GM18873 (cell line): ENCODE measurements at regions not wholly inside any gene's neighbourhood (a gene's known extent, or its start where the extent isn't known, plus 50 kb on each side); places are given as distances from the start of the nearest gene placed in this dataset.

Experiments
- ATAC-seq: cut with Tn5 transposase; IDR thresholded peaks from one replicate; pipeline ENCODE4 v1.9.1; 2021; ENCODE audit warnings: mild to moderate bottlenecking, moderate library complexity, moderate number of reproducible peaks; ENCODE audit not compliant: unreplicated experiment, low FRiP score

DNA sequence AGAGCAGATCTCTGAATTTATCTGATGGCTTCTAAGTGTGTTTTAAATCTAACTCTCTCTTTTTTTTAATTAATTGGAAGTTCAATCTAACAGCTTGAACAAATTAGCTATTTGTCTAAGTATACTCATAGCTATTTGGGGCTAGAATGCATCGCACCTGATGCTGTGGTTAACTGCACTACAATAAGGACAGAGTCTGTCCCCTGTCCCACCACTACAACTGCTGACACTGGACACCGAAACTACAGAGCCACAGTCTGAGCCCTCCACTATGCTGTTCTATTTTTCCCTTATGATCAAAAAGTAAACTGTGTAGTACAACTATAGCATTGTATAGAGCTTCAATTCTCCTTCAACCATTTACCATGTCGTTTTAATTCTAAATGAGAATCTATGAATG lies 89.4 kb upstream of the AHR start:
- ATAC-seq: no peak

- ATAC-seq: no peak
Measured at GRCh38 chr7:17211307-17211836, 87.1 kb upstream of the AHR start.

DNA sequence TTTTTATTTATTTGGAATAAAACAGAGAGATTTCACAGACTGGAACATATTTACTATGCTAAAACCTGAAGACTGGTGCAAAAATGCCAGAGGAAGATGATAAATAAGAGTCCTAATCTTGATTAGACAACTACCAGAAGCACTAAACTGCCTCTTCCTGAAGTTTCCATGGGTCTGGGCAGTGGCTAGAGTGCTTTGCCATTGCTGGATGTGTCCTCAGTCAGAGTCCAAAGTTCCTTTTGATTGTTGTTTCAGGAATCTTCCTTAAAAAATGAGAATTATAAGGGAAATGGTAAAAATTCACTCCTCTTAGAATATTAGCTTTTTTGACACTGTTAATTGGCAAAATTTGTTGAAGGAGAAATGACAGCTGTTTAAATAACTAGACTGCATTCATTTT lies 86.3 kb upstream of the AHR start:
- ATAC-seq: no peak

DNA sequence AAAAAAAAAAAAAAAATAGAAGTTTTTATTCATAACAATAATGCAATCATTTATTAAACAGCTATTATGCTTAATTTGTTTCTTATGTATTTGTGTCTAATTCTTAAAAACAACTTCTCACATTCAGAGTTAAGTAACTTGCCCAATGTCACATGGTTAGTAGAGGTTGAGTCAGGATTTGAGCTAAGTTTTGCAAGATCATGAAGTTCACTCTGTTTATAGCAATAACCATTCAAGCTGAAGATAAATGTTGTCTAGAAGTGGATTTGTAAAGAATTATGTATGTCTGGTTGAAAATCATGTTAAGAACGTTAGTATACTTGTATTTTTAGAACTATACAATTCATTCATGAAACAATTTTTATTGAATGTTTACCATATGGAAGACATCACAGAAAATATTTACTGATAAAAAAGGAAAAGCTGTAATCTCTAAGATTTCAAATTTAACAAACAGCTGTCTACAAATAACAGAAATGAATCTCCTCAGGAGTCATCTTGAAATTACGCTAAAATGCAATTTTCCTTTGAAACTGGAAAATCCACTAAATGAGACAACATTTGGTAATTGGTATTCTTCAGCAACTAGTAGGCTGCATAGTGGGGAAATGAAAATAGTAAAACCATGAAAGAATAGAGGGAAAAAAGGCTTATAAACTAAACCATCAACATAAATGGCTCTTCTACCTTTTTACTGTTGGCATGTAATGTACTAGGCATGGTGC lies 70.5 kb upstream of the AHR start:
- ATAC-seq: no peak

DNA sequence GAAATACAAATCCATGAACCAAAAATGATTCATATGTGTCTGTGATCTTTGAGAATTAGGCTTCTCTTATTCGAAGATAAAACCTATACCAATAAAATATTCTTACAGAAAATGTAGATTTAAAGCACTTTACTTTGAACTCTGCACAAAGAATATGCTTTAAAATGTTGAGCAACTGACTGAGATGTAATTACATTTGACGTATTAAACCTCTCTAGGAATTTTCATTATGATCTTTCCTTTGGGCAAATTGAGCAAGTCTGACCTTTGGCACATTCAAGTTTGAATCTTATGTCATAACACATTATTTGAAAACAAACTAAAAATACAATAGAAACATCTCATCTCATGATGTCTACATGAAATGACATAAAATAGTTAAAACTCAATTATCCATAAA lies 69.2 kb upstream of the AHR start:
- no peak for ATAC-seq

DNA sequence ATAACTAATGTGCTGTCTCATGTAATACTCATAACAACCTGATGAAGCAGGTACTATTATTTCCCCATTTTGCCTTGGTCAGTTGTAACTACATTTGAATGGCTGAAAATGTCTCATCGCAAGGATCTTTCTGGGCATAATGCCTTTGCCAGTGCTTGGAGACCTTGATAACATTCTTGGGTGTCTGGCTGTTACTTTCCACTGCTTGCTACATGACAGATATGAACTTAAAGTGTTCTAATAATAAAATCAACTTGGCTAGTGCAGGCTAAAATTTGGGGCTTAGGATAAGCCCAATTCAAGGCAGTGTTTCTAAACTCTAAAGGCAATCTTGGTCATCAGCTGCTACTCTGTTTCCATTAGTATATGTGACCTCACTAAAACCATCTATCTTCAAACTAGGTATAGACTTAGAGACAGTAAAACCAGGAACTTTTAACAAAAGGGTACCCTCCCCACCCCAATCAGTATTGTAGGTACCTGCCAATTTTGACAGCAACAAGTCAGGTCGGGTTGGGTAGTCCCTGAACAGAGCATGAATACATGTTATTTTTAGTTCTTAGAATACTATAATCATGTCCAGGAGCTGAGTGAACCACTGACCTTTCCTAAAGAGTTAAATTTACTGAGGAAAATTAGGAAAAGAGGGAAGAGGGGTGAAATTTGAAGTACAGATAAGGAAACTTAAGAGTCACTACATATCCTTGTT lies 68.2 kb upstream of the AHR start:
- no peak for ATAC-seq

GRCh38 chr7:17233603-17234002 lies 64.8 kb upstream of the AHR start:
- ATAC-seq: no peak

DNA sequence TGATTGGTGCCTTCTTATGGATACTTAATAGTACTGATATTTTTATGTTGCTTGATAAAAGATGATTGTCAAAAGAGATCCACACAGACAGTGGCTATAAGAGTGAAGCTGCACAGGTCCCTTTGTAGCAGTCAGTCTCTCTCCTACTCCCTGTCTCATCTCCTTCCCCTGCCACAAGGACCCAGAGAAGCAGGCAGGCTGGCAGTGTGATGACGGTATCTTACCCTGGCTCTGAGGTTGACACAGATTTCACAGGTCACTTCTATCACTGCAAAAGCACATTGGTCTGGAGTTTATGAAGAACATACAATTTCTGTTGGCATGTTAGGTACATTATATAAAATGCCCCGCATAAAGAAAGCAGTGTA lies 64.4 kb upstream of the AHR start:
- ATAC-seq: peak; percentile 43

DNA sequence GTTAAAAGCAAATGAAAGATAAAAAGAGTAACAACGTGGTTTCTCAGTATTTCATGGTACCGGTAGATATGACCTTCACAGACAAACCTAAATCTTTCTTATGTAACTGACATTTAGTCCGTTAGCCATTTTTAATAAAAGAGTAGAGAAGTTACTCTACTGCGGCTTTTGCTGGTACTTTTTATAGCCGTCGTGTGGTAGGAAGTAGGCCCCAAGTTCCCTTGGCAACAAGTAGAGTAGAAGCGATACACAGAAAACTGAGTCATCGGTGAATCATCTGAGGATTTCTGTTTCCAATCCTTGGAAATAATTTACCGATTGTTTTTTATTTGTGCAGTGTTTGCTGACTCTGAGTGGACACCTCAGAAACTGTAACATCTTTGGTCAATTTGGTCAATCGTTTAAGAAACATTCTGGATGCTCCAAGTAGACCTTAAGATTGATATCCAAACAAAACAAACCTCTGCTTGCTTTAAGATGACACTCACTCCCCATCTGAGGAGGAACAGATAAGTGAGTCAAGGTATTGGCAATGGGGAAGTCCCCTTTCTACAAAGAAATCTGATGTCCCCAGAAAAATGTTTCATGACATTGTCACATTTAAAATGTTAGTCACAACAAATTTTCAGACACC lies 63.9 kb upstream of the AHR start:
- peak; percentile 98 for ATAC-seq

DNA sequence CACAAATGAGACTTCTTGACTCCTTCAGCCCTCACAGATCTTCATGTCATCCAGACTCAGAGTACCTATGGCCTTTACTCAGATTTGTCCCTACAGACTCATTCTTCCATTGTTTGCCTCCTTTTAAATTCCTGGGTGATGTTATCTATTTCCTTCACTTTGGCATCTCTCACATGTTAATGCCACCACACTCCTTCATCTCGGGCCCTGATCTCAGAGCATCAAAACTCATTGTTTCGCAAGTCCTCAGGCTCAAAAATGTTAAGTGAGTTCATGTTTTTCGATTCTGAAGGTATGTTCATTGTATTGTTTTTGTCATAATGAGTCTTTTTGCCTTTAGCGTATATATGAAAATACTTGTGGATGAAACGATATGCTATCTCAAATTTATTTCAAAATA lies 62.3 kb upstream of the AHR start:
- no peak for ATAC-seq

GRCh38 chr7:17236603-17237002 lies 61.8 kb upstream of the AHR start:
- ATAC-seq: no peak

DNA sequence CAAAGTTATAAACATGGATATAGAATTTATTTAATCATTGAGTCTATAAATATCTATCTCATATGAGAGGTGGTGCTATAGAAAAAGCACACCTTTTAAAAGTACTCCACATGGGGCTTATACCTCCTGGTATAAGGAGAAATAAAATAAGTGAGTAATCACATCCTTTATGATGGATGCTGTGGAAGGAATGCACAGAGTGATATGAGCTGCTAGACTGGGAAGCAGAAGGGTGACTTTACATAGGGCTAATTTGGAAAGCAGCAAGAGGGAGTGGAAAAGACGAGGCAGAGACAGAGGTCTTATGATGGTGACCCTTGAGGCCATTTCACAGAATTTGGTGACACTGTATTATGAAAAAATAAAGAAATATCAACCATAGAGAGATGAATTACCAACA lies 59.4 kb upstream of the AHR start:
- no peak for ATAC-seq

DNA sequence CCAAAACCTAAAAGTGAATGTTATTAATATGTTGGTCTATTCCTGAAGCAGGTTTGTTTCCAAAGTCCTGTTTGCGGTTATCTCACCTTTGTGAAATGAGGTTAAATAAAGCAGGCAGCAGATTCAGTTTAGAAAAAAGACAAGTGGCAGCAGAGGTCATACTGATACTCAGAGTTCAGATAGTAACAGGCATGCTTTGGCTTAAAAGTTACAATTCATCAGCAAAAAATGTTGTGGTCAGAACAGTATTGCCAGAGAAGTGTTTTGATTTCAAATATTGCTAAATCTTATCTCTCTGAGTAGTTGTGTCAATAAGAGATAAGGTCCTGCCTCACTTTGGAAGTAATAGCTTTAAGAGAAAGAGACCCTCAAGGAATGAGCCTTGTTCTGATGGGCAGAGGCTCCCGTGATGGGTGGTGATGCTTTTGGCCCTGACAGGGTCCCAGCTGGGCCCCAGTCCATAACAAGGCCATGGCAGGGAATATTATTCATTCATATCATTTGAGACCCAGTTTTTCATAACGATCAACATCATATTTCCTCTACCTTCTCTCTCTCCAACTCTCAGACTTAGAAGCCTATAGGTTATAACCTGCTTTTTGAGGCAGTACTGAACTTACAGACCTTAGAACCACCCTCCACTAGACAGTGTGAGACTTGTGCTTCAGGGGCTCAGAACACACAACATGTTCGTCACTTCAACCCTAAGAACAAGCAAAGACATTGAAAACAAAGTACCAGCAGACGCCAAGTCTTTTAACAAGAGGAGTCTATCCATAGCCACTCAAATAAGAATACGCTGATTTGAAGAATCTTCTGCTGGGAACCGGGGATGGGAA lies 58.5 kb upstream of the AHR start:
- ATAC-seq: no peak

GRCh38 chr7:17242504-17242903 lies 55.9 kb upstream of the AHR start:
- ATAC-seq: no peak

DNA sequence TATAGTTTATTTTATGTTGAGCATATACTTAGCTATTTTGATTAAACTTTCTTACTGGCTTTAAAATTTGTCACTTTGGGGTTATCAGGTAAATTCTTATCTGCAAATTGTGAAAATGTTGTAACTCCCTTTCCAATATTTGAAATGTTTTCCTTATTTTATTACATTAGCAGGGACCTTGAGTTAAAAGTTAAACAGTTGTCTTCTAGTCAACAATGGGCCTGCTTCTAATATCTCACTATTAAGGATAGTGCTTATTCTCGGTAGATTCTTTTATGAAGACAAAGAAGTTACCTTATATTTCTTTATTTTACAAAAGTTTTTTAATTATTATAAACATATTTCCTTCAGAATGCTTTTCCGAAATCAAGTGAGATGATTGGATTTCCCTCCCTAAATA lies 53.7 kb upstream of the AHR start:
- no peak for ATAC-seq

GRCh38 chr7:17247357-17247756 lies 51.1 kb upstream of the AHR start:
- no peak for ATAC-seq

DNA sequence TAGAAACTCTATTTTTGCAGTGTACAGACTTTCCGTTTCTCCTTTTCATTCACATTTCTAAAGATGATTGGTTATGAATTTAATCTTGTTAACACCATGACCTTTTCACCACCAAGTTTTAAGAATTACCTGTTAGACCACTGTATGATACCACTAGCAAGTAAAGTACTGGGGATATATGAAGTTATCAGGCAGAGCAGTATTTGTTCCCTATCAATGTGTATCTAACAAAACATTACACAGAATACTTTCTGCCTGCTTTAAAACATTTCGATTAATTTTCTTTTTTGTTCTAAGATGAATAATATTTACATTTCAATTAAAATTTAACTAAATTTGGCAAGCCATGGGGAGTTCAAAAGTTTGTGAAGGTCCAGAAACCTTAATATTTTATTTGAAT lies 49.9 kb upstream of the AHR start:
- ATAC-seq: no peak
